GM18873 (cell line): ENCODE measurements at regions not wholly inside any gene's neighbourhood (a gene's known extent, or its start where the extent isn't known, plus 50 kb on each side); places are given as distances from the start of the nearest gene placed in this dataset.
"Not testable (repeated sequence)": the region's sequence is repeated elsewhere in the genome, so short reads cannot be mapped to it uniquely, and the experiment has no call there.

Source experiments
- ATAC-seq: cut with Tn5 transposase; IDR thresholded peaks from one replicate; pipeline ENCODE4 v1.9.1; 2021; ENCODE audit warnings: mild to moderate bottlenecking, moderate library complexity, moderate number of reproducible peaks; ENCODE audit not compliant: unreplicated experiment, low FRiP score

DNA sequence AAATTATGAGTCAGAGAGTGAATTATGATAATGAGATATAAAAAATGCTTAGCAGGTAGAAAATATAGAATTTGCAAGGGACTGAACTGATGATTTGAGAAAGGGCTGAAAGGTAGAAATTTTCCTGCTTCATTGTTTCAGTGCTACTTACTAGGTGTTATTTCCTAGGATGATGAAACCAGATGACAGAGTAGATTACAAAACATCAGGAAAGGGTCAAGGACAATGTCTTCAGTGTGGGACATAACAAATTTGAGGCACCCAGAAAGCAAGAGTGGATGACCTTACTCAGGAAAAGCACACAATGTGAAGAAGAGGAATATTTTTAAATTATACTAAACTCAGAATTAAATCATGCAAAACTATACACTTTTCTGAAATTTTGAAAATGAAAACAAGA, 102.1 kb downstream of the SHCBP1 start:
- no peak for ATAC-seq

DNA sequence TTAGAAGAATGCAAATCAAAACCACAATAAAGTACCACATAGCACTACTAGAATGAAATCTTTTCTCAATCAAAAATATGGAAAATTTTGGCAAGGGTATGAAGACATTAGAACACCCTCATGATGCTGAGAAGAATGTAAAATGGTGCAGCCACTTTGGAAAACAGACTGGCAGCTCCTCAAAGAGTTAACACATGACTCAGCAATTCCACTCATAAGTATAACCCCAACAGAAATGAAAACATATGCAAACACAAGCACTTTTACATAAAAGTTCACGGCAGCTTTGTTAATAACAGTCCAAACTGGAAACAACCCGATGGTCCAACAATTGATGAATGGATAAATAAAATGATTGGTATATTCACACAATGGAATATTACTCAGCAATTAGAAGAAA, 124.5 kb downstream of the SHCBP1 start:
- ATAC-seq, result no peak

DNA sequence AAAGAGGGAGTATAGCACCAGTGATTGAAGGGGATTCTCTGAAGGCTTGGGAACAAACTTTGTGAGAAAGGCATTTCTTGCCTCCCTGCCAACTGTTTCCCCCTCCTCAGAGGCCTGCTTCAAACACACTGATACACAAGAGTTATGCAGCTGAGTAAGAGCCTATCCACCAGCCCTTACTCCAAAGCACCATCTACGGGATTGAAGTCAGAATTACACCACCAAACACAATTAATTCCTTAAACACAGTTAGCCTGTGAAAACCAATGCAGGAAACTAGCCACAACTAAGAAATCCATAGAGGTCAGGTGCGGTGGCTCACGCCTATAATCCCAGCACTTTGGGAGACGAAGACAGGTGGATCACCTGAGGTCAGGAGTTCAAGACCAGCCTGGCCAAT, 138.3 kb downstream of the SHCBP1 start:
- no peak for ATAC-seq

DNA sequence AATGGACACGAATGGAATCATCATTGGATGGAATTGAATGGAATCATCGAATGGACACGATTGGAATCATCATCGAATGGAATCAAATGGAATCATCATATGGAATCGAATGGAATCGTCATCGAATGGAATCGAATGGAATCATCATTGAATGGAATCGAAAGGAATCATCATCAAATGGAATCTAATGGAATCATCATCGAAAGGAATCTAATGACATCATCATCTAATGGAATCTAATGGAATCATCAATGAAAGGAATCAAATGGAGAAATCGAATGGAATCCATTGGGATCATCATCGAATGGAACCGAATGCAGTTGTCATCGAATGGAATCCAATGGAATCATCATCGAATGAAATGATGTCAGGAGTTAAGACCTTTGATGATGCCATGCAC, 154.9 kb downstream of the SHCBP1 start:
- no peak for ATAC-seq

DNA sequence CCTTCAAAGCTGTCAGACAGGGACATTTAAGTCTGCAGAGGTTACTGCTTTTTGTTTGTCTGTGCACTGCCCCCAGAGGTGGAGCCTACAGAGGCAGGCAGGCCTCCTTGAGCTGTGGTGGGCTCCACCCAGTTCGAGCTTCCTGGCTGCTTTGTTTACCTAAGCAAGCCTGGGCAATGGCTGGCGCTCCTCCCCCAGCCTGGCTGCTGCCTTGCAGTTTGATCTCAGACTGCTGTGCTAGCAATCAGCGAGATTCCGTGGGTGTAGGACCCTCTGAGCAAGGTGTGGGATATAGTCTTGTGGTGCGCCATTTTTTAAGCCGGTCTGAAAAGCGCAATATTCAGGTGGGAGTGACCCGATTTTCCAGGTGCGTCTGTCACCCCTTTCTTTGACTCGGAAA, 166.4 kb downstream of the SHCBP1 start:
- not testable (repeated sequence) for ATAC-seq

DNA sequence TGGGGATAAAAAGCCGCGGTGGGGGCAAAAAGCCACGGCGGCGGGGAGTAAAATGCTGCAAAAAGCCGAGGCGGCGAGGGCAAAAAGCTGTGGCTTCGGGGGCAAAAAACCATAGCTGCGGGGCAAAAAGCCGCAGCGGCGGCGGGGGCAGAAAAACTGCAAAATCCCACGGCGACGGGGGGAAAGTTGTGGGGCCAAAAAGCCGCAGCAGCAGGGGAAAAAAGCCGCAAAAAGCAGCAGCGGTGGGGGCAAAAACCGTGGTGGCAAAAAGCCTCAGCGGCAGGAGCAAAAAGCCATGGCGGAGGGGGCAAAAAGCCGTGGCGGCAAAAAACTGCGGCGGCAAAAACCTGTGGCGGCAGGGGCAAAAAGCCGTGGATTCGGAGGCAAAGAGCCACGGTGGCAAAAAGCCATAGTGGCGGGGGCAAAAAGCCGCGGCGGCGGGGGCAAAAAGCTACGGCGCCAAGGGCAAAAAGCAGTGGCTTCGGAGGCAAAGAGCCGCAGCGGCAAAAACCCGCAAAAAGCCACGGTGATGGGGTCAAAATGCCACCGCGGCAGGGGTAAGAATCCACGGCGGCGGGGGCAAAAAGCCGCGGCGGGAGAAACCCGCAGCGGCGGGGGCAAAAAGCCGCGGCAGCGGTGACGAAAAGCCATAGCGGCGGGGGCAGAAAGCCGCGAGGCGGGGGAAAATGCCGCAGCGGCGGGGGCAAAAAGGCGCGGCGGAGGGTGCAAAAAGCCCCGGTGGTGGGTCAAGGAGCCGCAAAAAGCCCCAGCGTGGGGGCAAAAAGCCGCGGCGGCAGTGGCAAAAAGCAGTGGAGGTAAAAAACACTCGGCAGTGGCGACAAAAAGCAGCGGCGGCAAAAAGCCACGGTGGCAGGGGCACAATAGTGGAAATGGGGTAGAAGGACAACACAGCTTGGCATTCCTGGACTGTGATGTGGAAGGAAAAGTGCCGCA, 192.8 kb downstream of the SHCBP1 start:
- ATAC-seq, result no peak

DNA sequence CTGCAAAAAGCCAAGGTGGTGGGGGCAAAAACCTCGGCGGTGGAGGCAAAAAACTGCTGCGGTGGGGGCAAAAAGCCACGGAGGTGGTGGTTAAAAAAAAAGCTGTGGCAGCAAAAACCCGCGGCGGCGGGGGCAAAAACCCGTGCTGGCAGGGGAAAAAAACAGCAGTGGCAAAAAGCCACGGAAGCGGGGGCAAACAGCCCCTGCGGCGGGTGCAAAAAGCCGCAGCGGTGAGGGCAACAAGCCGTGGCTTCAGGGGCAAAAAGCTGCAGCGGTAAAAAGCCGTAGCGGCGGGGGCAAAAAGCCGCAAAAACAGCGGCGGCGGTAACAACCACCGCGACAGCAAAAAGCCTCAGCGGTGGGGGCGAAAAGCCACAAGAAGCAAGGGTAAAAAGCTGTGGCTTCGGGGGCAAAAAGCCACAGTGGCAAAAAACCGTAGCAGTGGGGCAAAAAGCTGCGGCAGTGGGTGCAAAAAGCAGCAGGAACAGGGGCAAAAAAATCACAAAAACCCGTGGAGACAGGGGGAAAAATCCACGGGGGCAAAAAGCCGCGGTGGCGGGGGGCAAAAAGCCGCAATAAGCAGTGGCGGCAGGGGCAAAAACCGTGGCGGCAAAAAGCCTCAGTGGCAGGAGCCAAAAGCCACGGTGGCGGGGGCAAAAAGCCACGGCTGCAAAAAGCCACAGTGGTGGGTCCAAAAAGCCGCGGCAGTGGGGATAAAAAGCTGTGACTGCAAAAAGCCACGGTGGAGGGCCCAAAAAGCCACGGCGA, 193.7 kb downstream of the SHCBP1 start:
- no peak for ATAC-seq

DNA sequence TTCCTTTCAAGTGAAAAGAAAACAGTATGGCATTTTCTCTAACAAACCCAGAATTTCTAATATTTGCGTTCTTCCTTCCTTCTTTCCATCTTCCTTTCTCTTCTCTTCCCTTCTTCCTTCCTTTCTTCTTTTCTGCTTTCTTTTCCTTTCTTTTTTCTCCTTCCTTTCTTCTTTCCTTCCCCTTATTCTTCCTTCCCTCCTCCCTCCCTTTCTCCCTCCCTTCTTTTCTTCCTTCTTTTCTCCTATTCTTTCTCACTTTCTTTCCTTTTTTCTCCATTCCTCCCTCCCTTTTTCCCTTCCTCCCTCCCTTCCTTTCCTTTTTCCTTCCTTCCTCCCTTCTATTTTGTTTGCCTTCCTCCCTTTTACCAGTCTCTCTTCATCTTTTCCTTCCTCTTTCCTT, 194.8 kb downstream of the SHCBP1 start:
- no peak for ATAC-seq

DNA sequence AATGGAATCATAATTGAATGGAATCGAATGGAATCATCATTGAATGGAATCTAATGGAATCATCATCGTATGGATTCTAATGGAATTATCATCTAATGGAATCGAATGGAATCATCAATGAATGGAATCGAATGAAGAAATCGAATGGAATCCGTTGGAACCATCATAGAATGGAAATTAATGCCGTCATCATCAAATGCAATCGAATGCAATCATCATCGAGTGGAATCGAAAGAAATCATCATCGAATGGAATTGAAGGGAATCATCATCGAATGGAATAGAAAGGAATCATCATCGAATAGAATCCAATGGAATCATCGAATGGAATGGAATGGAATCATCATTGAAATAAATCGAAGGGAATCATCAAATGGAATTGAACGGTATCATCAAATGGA, 217.2 kb downstream of the SHCBP1 start:
- ATAC-seq, result no peak

DNA sequence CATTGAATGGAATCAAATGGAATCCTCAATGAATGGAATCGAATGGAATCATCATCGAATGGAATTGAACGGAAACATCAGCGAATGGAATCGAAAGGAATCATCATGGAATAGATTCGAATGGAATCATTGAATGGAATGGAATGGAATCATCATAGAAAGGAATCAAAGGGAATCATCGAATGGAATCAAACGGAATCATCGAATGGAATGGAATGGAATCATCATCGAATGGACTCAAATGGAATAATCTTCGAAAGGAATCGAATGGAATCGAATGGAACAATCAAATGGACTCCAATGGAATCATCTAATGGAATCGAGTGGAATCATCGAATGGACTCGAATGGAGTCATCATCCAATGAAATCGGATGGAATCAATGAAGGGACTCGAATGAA, 222.6 kb downstream of the SHCBP1 start:
- ATAC-seq, result not testable (repeated sequence)

DNA sequence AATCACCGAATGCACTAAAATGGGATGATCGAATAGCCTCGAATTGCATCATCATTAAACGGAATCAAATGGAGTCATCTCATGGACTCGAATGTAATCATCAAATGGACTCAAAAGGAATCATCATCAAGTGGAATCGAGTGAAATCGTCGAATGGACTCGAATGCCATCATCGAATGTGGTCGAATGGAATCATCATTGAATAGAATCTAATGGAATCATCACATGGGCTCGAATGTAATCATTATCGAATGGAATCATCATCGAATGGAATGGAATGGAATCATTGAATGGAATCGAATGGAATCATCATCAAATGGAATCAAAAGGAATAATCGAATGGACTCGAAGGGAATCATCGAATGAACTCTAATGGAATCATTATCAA, 224.3 kb downstream of the SHCBP1 start:
- not testable (repeated sequence) for ATAC-seq

DNA sequence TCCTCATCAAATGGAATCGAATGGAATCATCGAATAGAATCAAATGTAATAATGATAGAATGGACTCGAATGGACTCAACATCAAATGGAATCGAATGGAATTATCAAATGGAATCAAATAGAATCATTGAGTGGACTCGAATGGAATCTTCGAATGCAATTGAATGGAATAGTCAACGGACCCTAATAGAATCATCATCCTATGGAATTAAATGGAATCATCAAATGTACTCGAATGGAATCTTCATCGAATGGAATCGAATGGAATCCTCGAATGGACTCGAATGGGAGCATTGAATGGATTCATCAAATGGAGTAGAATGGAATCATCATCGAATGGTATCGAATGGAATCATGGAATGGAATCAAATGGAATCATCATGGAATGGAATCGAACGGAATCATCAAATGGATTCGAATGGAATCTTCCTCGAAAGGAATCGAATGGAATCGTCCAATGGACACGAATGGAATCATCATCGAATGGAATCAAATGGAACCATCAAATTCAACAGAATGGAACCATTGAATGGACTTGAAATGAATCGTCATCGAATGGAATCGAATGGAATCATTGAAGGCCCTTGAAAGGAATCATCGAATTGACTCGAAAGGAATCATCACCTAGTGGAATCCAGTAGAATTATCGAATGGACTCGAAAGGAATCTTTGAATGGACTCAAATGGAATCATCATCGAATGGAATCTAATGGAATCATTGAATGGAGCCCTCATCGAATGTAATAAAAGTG, 224.9 kb downstream of the SHCBP1 start:
- ATAC-seq, result not testable (repeated sequence)

DNA sequence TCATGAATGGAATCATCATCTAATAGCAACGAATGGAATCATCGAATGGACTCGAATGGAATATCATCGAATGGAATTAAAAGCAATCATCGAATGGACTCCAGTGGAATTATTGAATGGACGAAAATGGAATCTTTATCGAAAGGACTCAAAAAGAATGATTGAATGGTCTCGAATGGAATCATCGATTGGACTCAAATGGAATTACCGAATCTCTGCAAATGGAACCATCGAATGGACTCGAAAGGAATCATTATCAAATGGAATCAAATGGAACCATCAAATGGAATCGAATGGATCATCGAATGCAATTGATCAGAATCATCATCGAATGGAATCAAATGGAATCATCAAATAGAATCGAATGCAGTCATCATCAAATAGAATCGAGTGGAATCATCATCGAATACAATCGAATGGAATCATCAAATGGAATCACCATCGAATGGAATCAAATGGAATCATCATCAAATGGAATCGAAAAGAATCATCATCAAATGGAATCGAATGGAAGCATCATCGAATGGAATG, 225.7 kb downstream of the SHCBP1 start:
- not testable (repeated sequence) for ATAC-seq

DNA sequence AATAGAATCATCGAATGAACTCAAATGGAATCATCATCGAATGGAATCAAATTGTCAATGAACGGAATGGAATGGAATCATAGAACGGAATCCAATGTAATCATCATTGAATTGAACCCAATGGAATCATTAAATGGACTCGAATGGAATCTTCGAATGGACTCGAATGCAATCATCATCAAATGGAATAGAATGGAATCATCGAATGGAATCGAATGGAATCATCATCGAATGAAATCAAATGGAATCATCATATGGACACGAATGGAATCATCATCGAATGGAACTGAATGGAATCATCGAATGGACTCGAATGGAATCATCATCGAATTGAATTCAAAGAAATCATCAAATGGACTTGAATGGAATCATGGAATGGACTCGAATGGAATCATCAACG, 226.2 kb downstream of the SHCBP1 start:
- ATAC-seq, result not testable (repeated sequence)

DNA sequence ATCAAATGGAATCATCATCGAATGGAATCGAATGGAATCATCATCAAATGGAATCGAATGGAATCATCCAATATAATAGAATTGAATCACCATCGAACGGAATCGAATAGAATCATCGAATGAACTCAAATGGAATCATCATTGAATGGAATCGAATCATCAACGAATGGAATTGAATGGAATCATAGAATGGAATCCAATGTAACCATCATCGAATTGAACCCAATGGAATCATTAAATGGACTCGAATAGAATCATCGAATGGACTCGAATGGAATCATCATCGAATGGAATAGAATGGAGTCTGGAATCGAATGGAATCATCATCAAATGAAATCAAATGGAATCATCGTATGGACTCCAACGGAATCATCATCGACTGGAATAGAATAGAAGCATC, 227.0 kb downstream of the SHCBP1 start:
- not testable (repeated sequence) for ATAC-seq

DNA sequence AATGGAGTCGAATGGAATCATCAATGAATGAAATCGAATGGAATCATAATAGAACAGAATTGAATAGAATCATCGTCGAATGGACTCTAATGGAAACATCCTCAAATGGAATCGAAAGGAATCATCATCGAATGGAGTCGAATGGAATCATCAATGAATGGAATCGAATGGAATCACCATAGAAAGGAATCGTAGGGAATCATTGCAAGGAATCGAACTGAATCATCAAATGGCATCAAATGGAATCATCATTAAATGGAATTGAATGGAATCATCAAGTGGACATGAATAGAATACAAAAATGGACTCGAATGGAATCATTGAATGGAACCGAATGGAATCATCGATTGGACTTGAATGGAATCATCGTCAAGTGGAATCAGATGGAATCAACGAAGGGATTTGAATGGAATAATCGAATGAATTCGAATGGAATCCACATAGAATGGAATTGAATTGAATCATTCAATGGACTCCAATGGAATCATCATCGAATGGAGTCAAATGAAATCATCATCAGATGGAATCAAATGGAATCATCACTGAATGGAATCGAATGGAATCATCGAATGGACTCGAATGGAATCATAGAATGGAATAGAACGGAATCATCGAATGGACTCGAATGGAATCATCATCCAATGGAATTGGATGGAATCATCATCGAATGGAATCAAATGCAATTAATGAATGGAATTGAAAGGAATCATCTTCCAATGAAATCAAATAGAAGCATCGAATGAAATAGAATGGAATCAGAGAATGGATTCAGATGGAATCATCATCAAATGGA, 228.1 kb downstream of the SHCBP1 start:
- not testable (repeated sequence) for ATAC-seq

DNA sequence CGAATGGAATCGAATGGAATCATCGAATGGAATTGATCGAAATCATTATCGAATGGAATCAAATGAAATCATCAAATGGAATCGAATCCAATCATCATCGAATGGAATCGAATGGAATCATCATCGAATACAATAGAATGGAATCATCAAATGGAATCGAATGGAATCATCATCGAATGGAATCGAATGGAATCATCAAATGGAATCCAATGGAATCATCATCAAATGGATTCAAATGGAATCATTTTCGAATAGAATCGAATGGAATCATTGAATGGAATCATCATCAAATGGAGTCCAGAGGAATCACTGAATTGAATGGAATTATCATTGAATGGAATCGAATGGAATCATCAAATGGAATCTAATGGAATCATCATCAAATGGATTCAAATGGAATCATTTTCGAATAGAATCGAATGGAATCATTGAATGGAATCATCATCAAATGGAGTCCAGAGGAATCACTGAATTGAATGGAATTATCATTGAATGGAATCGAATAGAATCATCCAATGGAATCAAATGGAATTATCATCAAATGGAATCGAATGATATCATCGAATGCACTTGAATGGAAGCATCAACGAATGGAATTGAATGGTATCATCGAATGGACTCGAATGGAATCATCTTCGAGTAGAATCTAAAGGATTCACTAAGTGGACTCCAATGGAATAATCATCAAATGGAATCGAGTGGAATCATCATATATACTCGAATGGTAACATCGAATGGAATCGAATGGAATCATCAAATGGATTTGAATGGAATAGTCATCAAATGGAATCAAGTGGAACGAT, 230.3 kb downstream of the SHCBP1 start:
- ATAC-seq, result not testable (repeated sequence)

DNA sequence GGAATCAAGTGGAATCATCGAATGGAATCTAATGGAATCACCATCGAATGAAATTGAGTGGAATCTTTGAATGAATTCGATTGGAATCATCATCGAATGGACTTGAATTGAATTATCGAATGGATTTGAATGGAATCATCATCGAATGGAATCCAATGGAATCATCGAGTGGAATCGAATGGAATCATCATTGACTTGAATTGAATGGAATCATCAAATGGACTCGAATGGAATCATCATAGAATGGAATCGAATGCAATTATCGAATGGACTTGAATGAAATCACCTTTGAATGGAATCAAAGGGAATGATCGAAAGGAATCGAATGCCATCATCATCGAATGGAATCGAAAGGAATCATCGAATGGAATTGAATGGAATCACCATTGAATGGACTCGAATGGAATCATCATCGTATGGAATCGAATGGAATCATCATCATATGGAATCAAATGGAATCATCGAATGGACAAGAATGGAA, 231.6 kb downstream of the SHCBP1 start:
- ATAC-seq, result not testable (repeated sequence)
